ENCODE measurements at regions not wholly inside any gene's neighbourhood (a gene's known extent, or its start where the extent isn't known, plus 50 kb on each side); places are given as distances from the start of the nearest gene placed in this dataset.

DNA sequence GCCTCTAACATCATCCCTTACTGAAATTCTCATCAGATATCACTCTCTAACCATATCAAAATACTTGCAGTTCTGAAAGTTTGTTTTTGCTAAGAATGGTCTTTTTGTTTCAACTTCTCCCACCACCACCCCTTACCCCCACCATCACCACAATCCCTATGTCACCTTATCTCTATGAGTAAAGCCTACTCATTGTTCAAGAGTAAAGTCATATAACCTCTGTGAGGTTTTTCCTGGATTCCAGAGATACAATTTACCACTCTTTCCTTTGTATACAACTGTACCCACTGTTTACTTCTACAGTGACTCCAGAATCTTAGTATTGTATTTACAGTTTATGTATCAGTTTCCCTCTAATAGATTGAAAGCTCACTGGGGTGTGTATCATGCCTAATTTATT lies 158.0 kb upstream of the PCDH10 start:
- Histone ChIP-seq H3K4me1 (ENCODE audit: insufficient read depth, low read length) (no peaks in the 10 kb centered on the region), H3K9me3 (ENCODE audit: insufficient read depth, low read length, severe bottlenecking) (no peaks in the 10 kb centered on the region), H3K9ac (ENCODE audit: low read depth, low read length) (no peak overlapping the region), H3K27ac (ENCODE audit: low read length) (no peak overlapping the region), H3K36me3 (ENCODE audit: insufficient read depth, low read length) (no peaks in the 10 kb centered on the region), H3K79me2 (ENCODE audit: insufficient read depth, low read length) (no peaks in the 10 kb centered on the region), H3K4me2 (ENCODE audit: insufficient read depth, low read length) (no peak overlapping the region), H3K27me3 (ENCODE audit: insufficient read depth, low read length, poor library complexity) (no peaks in the 10 kb centered on the region), H3K4me3 (ENCODE audit: low read depth in 1 of 2, low read length in 2 of 2) (no peak overlapping the region), H4K20me1 (ENCODE audit: insufficient read depth, low read length) (no peaks in the 10 kb centered on the region), H2AFZ (ENCODE audit: low read depth, low read length) (no peak overlapping the region)
- TF ChIP-seq EZH2 (IDR thresholded peaks at IDR 0.05; ENCODE audit: borderline replicate concordance, low read depth, low read length, severe bottlenecking), result no peak
- TF ChIP-seq, protein P1, sequence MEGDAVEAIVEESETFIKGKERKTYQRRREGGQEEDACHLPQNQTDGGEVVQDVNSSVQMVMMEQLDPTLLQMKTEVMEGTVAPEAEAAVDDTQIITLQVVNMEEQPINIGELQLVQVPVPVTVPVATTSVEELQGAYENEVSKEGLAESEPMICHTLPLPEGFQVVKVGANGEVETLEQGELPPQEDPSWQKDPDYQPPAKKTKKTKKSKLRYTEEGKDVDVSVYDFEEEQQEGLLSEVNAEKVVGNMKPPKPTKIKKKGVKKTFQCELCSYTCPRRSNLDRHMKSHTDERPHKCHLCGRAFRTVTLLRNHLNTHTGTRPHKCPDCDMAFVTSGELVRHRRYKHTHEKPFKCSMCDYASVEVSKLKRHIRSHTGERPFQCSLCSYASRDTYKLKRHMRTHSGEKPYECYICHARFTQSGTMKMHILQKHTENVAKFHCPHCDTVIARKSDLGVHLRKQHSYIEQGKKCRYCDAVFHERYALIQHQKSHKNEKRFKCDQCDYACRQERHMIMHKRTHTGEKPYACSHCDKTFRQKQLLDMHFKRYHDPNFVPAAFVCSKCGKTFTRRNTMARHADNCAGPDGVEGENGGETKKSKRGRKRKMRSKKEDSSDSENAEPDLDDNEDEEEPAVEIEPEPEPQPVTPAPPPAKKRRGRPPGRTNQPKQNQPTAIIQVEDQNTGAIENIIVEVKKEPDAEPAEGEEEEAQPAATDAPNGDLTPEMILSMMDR (IDR thresholded peaks at IDR 0.05; ENCODE audit: borderline replicate concordance, extremely low read depth, low read length, poor library complexity, severe bottlenecking), result no peak
- ATAC-seq (ENCODE audit: insufficient read depth, low read depth) (no peak), DNase-seq (no peak)

DNA sequence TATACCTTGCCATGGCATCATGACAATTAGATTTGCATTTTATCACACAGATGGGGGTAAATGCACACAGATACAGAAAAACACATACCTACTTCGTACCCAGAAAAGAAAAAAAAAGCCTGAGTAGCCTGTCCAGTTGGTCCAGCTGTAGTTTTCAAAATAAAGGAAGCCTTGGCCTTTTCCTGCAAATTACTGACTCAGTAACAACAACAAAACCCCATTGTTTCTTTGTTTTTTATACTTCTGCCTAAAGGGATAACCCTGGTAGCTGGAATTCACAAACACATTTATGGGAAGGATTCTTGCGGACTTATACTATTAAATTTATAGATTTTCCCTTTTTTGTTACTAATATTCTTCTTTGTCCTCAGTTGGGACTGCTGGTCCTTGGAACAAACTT lies 156.4 kb upstream of the PCDH10 start:
- ATAC-seq (ENCODE audit: insufficient read depth, low read depth), result no peak
- H3K9me3 ChIP-seq (ENCODE audit: insufficient read depth, low read length, severe bottlenecking), result peaks cover 1% of the 10 kb centered on the region
- no peaks in the 10 kb centered on the region for H3K27me3 ChIP-seq (ENCODE audit: insufficient read depth, low read length, poor library complexity)
- H3K27ac ChIP-seq (ENCODE audit: low read length), result no peak overlapping the region
- H4K20me1 ChIP-seq (ENCODE audit: insufficient read depth, low read length), result no peaks in the 10 kb centered on the region
- no peak overlapping the region for H2AFZ ChIP-seq (ENCODE audit: low read depth, low read length)
- H3K36me3 ChIP-seq (ENCODE audit: insufficient read depth, low read length), result no peaks in the 10 kb centered on the region
- H3K4me3 ChIP-seq (ENCODE audit: low read depth in 1 of 2, low read length in 2 of 2), result no peak overlapping the region
- TF ChIP-seq, protein P1 (IDR thresholded peaks at IDR 0.05; ENCODE audit: borderline replicate concordance, extremely low read depth, low read length, poor library complexity, severe bottlenecking), result no peak
- no peak for TF ChIP-seq EZH2 (IDR thresholded peaks at IDR 0.05; ENCODE audit: borderline replicate concordance, low read depth, low read length, severe bottlenecking)
- no peak for DNase-seq
- H3K4me2 ChIP-seq (ENCODE audit: insufficient read depth, low read length), result no peak overlapping the region
- no peak overlapping the region for H3K9ac ChIP-seq (ENCODE audit: low read depth, low read length)
- H3K79me2 ChIP-seq (ENCODE audit: insufficient read depth, low read length), result no peaks in the 10 kb centered on the region
- no peaks in the 10 kb centered on the region for H3K4me1 ChIP-seq (ENCODE audit: insufficient read depth, low read length)

DNA sequence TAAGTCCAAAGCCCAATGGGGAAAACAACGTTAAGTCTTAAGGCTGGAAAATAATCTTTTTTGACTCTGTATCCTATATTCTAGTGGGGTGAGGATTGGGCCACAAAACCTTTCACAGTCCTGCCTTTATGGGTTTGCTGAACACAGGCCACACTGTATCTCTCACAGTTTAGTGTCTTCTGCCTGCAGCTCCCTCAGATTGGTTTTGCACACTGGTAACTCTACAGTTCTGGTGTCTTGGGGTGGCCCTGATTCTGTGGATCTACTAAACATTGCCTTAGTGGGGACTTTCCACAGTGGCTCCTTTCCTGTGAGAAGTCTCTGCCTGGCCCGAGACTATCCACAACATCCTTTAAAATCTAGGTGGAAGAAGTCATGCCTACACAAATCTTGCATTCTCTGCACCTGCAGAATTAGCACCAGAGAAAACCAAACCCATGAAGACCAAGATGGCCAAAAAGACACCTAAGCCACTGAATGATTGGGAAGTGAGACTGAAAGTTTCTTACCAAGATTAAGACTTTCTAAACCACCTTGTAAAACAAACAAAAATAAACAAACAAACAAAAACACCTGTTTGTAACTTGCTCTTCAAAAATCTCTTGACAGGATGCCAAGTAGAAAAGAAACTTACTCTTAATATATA lies 150.4 kb upstream of the PCDH10 start:
- peak overlapping the region; percentile 24; the same call in 1 of the 2 replicates for H3K27ac ChIP-seq (ENCODE audit: low read length)
- no peaks in the 10 kb centered on the region for H3K27me3 ChIP-seq (ENCODE audit: insufficient read depth, low read length, poor library complexity)
- TF ChIP-seq, protein P1 (IDR thresholded peaks at IDR 0.05; ENCODE audit: borderline replicate concordance, extremely low read depth, low read length, poor library complexity, severe bottlenecking), result no peak
- TF ChIP-seq EZH2 (IDR thresholded peaks at IDR 0.05; ENCODE audit: borderline replicate concordance, low read depth, low read length, severe bottlenecking), result no peak
- no peaks in the 10 kb centered on the region for H3K36me3 ChIP-seq (ENCODE audit: insufficient read depth, low read length)
- no peak overlapping the region for H3K4me2 ChIP-seq (ENCODE audit: insufficient read depth, low read length)
- H3K79me2 ChIP-seq (ENCODE audit: insufficient read depth, low read length), result no peaks in the 10 kb centered on the region
- peaks cover 5% of the 10 kb centered on the region for H3K9me3 ChIP-seq (ENCODE audit: insufficient read depth, low read length, severe bottlenecking)
- H3K4me3 ChIP-seq (ENCODE audit: low read depth in 1 of 2, low read length in 2 of 2), result no peak overlapping the region
- no peak overlapping the region for H3K9ac ChIP-seq (ENCODE audit: low read depth, low read length)
- no peak overlapping the region for H2AFZ ChIP-seq (ENCODE audit: low read depth, low read length)
- no peak for DNase-seq
- H3K4me1 ChIP-seq (ENCODE audit: insufficient read depth, low read length), result peaks cover 29% of the 10 kb centered on the region
- ATAC-seq (ENCODE audit: insufficient read depth, low read depth), result no peak
- no peaks in the 10 kb centered on the region for H4K20me1 ChIP-seq (ENCODE audit: insufficient read depth, low read length)
